ENCODE measurements at regions not wholly inside any gene's neighbourhood (a gene's known extent, or its start where the extent isn't known, plus 50 kb on each side); places are given as distances from the start of the nearest gene placed in this dataset.
A peak's percentile ranks its signal among the peaks of the same experiment; 100 is the strongest.

DNA sequence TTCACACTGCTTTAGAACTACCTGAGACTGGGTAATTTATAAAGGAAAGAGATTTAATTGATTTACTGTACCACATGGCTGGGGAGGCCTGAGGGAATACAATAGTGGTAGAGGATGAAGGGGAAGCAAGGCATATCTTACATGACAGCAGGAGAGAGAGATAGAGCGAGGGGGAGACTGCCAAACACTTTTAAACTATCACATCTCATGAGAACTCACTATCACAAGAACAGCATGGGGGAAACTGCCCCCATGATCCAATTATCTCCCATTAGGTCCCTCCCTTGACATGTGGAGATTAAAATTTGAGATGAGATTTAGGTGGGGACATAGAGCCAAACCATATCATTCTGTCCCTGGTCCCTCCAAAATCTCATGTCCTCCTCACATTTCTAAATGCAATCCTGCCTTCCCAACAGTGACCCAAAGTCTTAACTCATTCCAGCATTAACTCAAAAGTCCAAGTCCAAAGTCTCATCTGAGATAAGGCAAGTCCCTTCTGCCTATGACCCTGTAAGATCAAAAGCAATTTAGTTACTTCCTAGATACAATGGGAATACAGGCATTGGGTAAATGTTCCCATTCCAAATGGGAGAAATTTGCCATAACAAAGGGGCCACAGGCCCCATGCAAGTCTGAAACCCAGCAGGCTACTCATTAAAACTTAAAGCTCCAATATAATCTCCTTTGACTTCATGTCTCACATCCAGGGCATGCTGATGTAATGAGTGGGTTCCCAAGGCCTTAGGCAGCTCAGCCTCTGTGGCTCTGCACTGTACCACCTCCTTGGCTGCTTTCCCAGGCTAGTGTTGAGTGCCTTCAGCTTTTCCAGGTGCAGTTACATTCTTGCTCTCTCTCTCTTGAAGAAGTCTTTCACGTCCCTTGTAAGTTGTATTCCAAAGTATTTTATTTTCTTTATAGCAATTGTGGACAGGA lies 481.7 kb upstream of the TGFBR2 start:
- no peak overlapping the region for H3K4me3 ChIP-seq (replicated peaks in 1 of 4; ENCODE audit: control extremely low read depth in 1 of 4, insufficient read depth in 1 of 4, low read depth in 3 of 4, low read length in 4 of 4)
- no peaks in the 10 kb centered on the region for H3K27me3 ChIP-seq (ENCODE audit: control insufficient read depth, insufficient read depth, low read length)
- no peak overlapping the region for H3K27ac ChIP-seq (ENCODE audit: insufficient read depth, low read length)
- H3K9ac ChIP-seq (ENCODE audit: insufficient read depth, low read length), result no peak overlapping the region
- H3K9me3 ChIP-seq (ENCODE audit: control insufficient read depth, insufficient read depth, low read depth, low read length), result no peaks in the 10 kb centered on the region
- H3K4me2 ChIP-seq (ENCODE audit: extremely low read depth, insufficient read depth, low read length), result no peak overlapping the region
- DNase-seq (ENCODE audit: low read depth in 2 of 2), result peak in 1 of 2 donors; percentile 85
- no peaks in the 10 kb centered on the region for H4K20me1 ChIP-seq (ENCODE audit: control insufficient read depth, extremely low read depth, insufficient read depth, low read length)
- H3K79me2 ChIP-seq (ENCODE audit: control insufficient read depth, insufficient read depth, low read length), result no peaks in the 10 kb centered on the region
- no peaks in the 10 kb centered on the region for H3K36me3 ChIP-seq (ENCODE audit: control insufficient read depth, insufficient read depth, low read length)
- H3K4me1 ChIP-seq (ENCODE audit: control insufficient read depth, extremely low read depth, insufficient read depth, low read length), result no peaks in the 10 kb centered on the region
- no peak for TF ChIP-seq EZH2 (IDR thresholded peaks at IDR 0.05; ENCODE audit: low read length, missing control alignments)
- TF ChIP-seq, protein P1, sequence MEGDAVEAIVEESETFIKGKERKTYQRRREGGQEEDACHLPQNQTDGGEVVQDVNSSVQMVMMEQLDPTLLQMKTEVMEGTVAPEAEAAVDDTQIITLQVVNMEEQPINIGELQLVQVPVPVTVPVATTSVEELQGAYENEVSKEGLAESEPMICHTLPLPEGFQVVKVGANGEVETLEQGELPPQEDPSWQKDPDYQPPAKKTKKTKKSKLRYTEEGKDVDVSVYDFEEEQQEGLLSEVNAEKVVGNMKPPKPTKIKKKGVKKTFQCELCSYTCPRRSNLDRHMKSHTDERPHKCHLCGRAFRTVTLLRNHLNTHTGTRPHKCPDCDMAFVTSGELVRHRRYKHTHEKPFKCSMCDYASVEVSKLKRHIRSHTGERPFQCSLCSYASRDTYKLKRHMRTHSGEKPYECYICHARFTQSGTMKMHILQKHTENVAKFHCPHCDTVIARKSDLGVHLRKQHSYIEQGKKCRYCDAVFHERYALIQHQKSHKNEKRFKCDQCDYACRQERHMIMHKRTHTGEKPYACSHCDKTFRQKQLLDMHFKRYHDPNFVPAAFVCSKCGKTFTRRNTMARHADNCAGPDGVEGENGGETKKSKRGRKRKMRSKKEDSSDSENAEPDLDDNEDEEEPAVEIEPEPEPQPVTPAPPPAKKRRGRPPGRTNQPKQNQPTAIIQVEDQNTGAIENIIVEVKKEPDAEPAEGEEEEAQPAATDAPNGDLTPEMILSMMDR (conservative IDR thresholded peaks at IDR 0.05 in 1 of 2, IDR thresholded peaks at IDR 0.05 in 1 of 2; ENCODE audit: low read depth in 1 of 2, low read length in 2 of 2), result no peak
- no peak overlapping the region for H2AFZ ChIP-seq (ENCODE audit: low read length)

DNA sequence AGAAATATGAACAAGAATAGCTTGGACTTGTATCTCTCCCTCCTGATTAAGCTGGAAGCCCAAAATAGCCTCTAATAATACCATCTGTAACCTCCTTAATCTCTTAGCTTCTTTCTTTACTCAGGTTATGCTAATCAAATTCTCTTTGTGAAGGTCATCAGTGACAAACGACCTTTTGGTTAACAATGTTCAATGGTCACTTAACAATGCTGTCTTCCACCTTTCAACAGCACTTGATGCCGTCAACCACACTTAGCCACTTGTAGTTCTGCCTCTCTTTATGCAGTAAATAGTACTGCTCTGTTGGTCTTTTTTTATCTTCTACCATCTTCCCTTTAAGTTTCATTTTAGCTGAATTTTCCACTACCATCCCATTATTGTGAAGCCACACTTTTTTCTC lies 476.6 kb upstream of the TGFBR2 start:
- DNase-seq (ENCODE audit: low read depth in 2 of 2), result no peak
- no peak overlapping the region for H3K4me2 ChIP-seq (ENCODE audit: extremely low read depth, insufficient read depth, low read length)
- H3K27me3 ChIP-seq (ENCODE audit: control insufficient read depth, insufficient read depth, low read length), result no peaks in the 10 kb centered on the region
- TF ChIP-seq, protein P1 (conservative IDR thresholded peaks at IDR 0.05 in 1 of 2, IDR thresholded peaks at IDR 0.05 in 1 of 2; ENCODE audit: low read depth in 1 of 2, low read length in 2 of 2), result no peak
- TF ChIP-seq EZH2 (IDR thresholded peaks at IDR 0.05; ENCODE audit: low read length, missing control alignments), result no peak
- no peak overlapping the region for H3K27ac ChIP-seq (ENCODE audit: insufficient read depth, low read length)
- no peaks in the 10 kb centered on the region for H3K36me3 ChIP-seq (ENCODE audit: control insufficient read depth, insufficient read depth, low read length)
- H3K4me1 ChIP-seq (ENCODE audit: control insufficient read depth, extremely low read depth, insufficient read depth, low read length), result no peaks in the 10 kb centered on the region
- no peaks in the 10 kb centered on the region for H3K9me3 ChIP-seq (ENCODE audit: control insufficient read depth, insufficient read depth, low read depth, low read length)
- H3K4me3 ChIP-seq (replicated peaks in 1 of 4; ENCODE audit: control extremely low read depth in 1 of 4, insufficient read depth in 1 of 4, low read depth in 3 of 4, low read length in 4 of 4), result no peak overlapping the region
- H3K79me2 ChIP-seq (ENCODE audit: control insufficient read depth, insufficient read depth, low read length), result no peaks in the 10 kb centered on the region
- H3K9ac ChIP-seq (ENCODE audit: insufficient read depth, low read length), result no peak overlapping the region
- no peaks in the 10 kb centered on the region for H4K20me1 ChIP-seq (ENCODE audit: control insufficient read depth, extremely low read depth, insufficient read depth, low read length)
- no peak overlapping the region for H2AFZ ChIP-seq (ENCODE audit: low read length)

DNA sequence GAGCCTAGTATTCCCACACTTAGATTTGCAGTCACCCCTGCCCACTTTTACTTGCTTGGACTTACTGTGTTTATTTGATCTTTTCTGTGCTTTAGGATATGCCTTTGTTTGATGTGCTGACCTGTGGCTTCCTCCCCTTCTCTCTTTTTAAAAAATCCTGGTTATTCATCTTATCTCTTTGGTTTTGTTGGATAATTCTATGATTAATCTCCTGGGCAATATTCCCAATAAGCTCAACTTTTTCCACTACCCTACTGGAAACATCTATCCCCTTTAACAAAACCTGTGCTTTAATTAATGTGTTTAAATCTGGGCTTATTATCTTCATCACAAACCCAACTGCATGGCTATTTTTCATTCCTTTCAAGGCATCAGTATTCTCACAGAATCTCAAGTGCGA lies 476.0 kb upstream of the TGFBR2 start:
- no peak overlapping the region for H3K4me2 ChIP-seq (ENCODE audit: extremely low read depth, insufficient read depth, low read length)
- no peak overlapping the region for H3K27ac ChIP-seq (ENCODE audit: insufficient read depth, low read length)
- no peak overlapping the region for H3K4me3 ChIP-seq (replicated peaks in 1 of 4; ENCODE audit: control extremely low read depth in 1 of 4, insufficient read depth in 1 of 4, low read depth in 3 of 4, low read length in 4 of 4)
- H3K27me3 ChIP-seq (ENCODE audit: control insufficient read depth, insufficient read depth, low read length), result no peaks in the 10 kb centered on the region
- no peaks in the 10 kb centered on the region for H3K36me3 ChIP-seq (ENCODE audit: control insufficient read depth, insufficient read depth, low read length)
- H4K20me1 ChIP-seq (ENCODE audit: control insufficient read depth, extremely low read depth, insufficient read depth, low read length), result no peaks in the 10 kb centered on the region
- H2AFZ ChIP-seq (ENCODE audit: low read length), result no peak overlapping the region
- TF ChIP-seq, protein P1 (conservative IDR thresholded peaks at IDR 0.05 in 1 of 2, IDR thresholded peaks at IDR 0.05 in 1 of 2; ENCODE audit: low read depth in 1 of 2, low read length in 2 of 2), result no peak
- TF ChIP-seq EZH2 (IDR thresholded peaks at IDR 0.05; ENCODE audit: low read length, missing control alignments), result no peak
- H3K9me3 ChIP-seq (ENCODE audit: control insufficient read depth, insufficient read depth, low read depth, low read length), result no peaks in the 10 kb centered on the region
- H3K4me1 ChIP-seq (ENCODE audit: control insufficient read depth, extremely low read depth, insufficient read depth, low read length), result no peaks in the 10 kb centered on the region
- no peaks in the 10 kb centered on the region for H3K79me2 ChIP-seq (ENCODE audit: control insufficient read depth, insufficient read depth, low read length)
- H3K9ac ChIP-seq (ENCODE audit: insufficient read depth, low read length), result no peak overlapping the region
- DNase-seq (ENCODE audit: low read depth in 2 of 2), result peak in 1 of 2 donors; percentile 72

Data from fibroblast of lung (primary cell).